CD4-positive, alpha-beta memory T cell (primary cell): ENCODE measurements at regions not wholly inside any gene's neighbourhood (a gene's known extent, or its start where the extent isn't known, plus 50 kb on each side); places are given as distances from the start of the nearest gene placed in this dataset.

Experiments
- CTCF ChIA-PET: fragments of 350-600 bp; sonication (Branson Sonifier 250); formaldehyde crosslinking; loops from one replicate; lab custom pipeline; 2021; ENCODE audit warnings: inconsistent platforms; ENCODE audit not compliant: partially characterized antibody; lab: Charles Lee
- POLR2A ChIA-PET: fragments of 350-600 bp; sonication (Branson Sonifier 250); formaldehyde crosslinking; loops from one replicate; lab custom pipeline; 2021; ENCODE audit not compliant: partially characterized antibody; lab: Charles Lee
- DNase-seq, 5 donors: peaks; one replicate each; pipeline versions ENCODE4 v3.0.0 to v3.0.0-alpha.2; 2020 to 2022; ENCODE audit warnings: mixed read lengths in 1 of 5
- H3K27ac ChIP-seq: one replicate; pipeline ENCODE4 v1.7.0; 2013; ENCODE audit warnings: low read depth, low read length
- H3K27me3 ChIP-seq: 2 replicates; pipeline ENCODE4 v1.7.0; 2013; ENCODE audit warnings: mild to moderate bottlenecking, low read length, moderate library complexity; ENCODE audit not compliant: insufficient read depth
- H3K36me3 ChIP-seq: 2 replicates; pipeline ENCODE4 v1.7.0; 2013; ENCODE audit warnings: mild to moderate bottlenecking, low read length, moderate library complexity; ENCODE audit not compliant: insufficient read depth
- H3K4me1 ChIP-seq: 2 replicates; pipeline ENCODE4 v1.7.0; 2013; ENCODE audit warnings: mild to moderate bottlenecking, low read length, moderate library complexity; ENCODE audit not compliant: insufficient read depth
- H3K4me3 ChIP-seq, 2 donors: one replicate each; pipeline ENCODE4 v1.7.0; 2013; ENCODE audit warnings: low read length in 2 of 2, mild to moderate bottlenecking in 1 of 2
- H3K9me3 ChIP-seq, 2 donors: one replicate each; pipeline ENCODE4 v1.7.0; 2013; ENCODE audit warnings: low read length in 2 of 2, control low read depth in 1 of 2; ENCODE audit not compliant: control insufficient read depth in 1 of 2
- H3K27ac Mint-ChIP-seq, 7 donors: one replicate each; pipeline ENCODE4 v1.8.0; 2020 to 2021; ENCODE audit warnings: mixed read lengths in 7 of 7, mild to moderate bottlenecking in 6 of 7, inconsistent platforms in 3 of 7, moderate library complexity in 3 of 7
- H3K27me3 Mint-ChIP-seq, 2 donors: one replicate each; pipeline ENCODE4 v1.8.0; 2020 to 2021; ENCODE audit warnings: mixed read lengths in 2 of 2
- H3K36me3 Mint-ChIP-seq, 2 donors: one replicate each; pipeline ENCODE4 v1.8.0; 2020 to 2021; ENCODE audit warnings: mixed read lengths in 2 of 2, inconsistent platforms in 1 of 2, mild to moderate bottlenecking in 1 of 2
- H3K4me1 Mint-ChIP-seq, 4 donors: one replicate each; pipeline ENCODE4 v1.8.0; 2020 to 2021; ENCODE audit warnings: mixed read lengths in 4 of 4, mild to moderate bottlenecking in 1 of 4
- H3K4me3 Mint-ChIP-seq, 8 donors: one replicate each; pipeline ENCODE4 v1.8.0; 2020 to 2021; ENCODE audit warnings: mixed read lengths in 8 of 8, mild to moderate bottlenecking in 7 of 8, moderate library complexity in 6 of 8, inconsistent platforms in 3 of 8
- H3K9me3 Mint-ChIP-seq, 8 donors: one replicate each; pipeline ENCODE4 v1.8.0; 2020 to 2021; ENCODE audit warnings: mixed read lengths in 8 of 8, mild to moderate bottlenecking in 5 of 8, inconsistent platforms in 3 of 8, moderate library complexity in 1 of 8
- intact Hi-C: fragments of 100-400 bp; cut with micrococcal nuclease; formaldehyde crosslinking; loops from one replicate; pipeline ENCODE4 v1.15.1; 2023

DNA sequence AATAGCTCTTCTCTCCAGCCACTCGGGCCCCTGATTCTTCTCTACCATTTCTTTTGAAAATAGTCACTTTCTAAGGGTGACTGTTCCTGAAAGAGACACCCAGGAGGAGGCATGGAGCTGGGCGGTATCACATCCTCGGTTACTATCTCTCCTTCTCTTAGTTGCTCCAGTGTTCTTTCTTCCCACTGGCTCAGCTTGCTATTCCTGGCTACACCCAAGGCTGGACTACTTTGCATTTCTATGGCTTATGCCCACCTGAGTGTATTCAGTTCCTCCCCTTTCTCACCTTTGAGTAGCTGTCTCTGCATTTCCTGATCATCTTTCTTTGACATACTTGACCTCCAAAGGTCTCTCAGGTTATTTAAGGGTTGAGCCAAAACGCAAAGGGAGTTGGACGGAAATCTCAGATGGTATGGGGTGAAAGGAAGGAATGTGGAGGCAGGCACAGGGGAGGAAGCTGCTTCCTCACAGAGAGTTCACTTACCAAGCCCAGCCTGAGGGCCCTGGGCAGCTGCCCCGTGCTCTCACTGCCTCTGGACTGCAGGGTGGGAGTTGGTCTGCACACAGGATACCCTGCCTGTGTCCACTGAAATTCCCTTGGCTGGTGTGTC, 155.7 kb downstream of the SNX19 start:
- H3K4me1 Mint-ChIP-seq: no peaks in the 10 kb centered on the region
- H3K27ac Mint-ChIP-seq: no peak overlapping the region
- no peak overlapping the region for H3K4me3 Mint-ChIP-seq
- Histone ChIP-seq H3K4me3 (no peak overlapping the region), H3K36me3 (no peaks in the 10 kb centered on the region), H3K9me3 (no peaks in the 10 kb centered on the region), H3K27ac (no peak overlapping the region), H3K4me1 (no peaks in the 10 kb centered on the region), H3K27me3 (no peaks in the 10 kb centered on the region)
- ChIA-PET POLR2A (no interaction called here), CTCF (no interaction called here)
- DNase-seq: no peak
- peaks cover 0 to 1% (median 0%) of the 10 kb centered on the region in 8 donors for H3K9me3 Mint-ChIP-seq
- intact Hi-C loops: no loop called here
- H3K36me3 Mint-ChIP-seq: no peaks in the 10 kb centered on the region
- H3K27me3 Mint-ChIP-seq: peaks cover 6 to 9% of the 10 kb centered on the region in 2 donors

DNA sequence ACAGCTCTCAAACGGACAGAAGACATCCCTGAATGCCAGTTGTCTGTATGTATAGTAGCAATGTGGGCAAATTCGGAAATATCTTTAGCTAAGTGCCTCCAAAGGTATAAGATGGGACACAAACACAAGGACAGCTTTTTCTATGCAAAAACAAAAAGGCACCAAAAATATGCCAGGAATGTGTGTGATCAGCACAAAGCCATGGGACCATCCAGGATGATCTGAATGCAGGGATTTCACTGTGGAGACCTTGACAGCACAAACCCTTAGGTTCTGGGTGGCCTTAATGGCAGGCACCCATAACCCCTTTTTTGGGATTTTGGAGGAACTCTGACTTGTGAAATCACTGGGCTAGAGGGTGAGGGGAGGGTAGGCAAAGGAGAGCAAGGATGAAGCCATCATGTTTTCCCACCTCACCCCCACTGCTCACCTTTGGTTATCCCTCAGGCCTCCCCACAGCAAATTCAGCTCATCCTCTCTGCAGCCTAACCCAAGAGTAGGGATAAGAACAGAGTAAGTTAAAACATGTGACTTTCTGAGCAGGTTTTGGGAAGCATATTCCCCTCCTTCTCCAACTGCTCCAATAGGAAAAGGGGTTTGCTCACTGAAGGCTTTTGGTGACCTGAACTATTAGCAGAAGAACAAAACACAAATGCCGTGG, 154.6 kb downstream of the SNX19 start:
- DNase-seq: no peak
- peaks cover 0 to 1% (median 0%) of the 10 kb centered on the region in 8 donors for H3K9me3 Mint-ChIP-seq
- H3K36me3 Mint-ChIP-seq: no peaks in the 10 kb centered on the region
- POLR2A ChIA-PET: no interaction called here
- H3K4me1 Mint-ChIP-seq: no peaks in the 10 kb centered on the region
- Histone ChIP-seq H3K4me1 (no peaks in the 10 kb centered on the region), H3K36me3 (no peaks in the 10 kb centered on the region), H3K9me3 (no peaks in the 10 kb centered on the region), H3K4me3 (no peak overlapping the region), H3K27me3 (no peaks in the 10 kb centered on the region), H3K27ac (no peak overlapping the region)
- H3K4me3 Mint-ChIP-seq: no peak overlapping the region
- intact Hi-C loops: no loop called here
- H3K27me3 Mint-ChIP-seq: peaks cover 6 to 9% of the 10 kb centered on the region in 2 donors
- no peak overlapping the region for H3K27ac Mint-ChIP-seq
- CTCF ChIA-PET: no interaction called here

DNA sequence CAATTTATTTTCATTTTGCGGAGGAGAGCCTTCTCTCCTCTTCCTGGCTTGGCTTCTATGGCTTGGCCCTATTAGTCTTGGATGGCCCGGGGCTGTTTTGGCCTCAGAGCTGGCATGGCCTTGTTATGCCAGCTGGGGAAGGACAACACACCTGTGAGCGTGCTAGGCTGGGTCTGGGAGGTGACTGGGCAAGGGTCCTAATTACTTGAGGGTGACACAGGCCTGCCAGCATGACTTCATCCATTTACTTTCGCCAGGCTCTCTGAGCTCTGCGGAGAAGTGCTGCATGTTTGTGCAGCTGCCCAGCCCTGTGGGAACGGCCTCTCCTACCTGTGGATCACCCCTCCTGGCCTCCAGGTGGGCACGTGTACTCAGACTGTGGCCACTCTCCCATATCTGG, 153.6 kb downstream of the SNX19 start:
- POLR2A ChIA-PET: no interaction called here
- Mint-ChIP-seq H3K9me3 (peaks cover 0 to 1% (median 0%) of the 10 kb centered on the region in 8 donors), H3K4me3 (no peak overlapping the region), H3K4me1 (no peaks in the 10 kb centered on the region), H3K27me3 (peaks cover 6 to 9% of the 10 kb centered on the region in 2 donors), H3K27ac (no peak overlapping the region), H3K36me3 (no peaks in the 10 kb centered on the region)
- H3K27me3 ChIP-seq: no peaks in the 10 kb centered on the region
- H3K4me3 ChIP-seq: no peak overlapping the region
- no peak for DNase-seq
- H3K27ac ChIP-seq: no peak overlapping the region
- no peaks in the 10 kb centered on the region for H3K9me3 ChIP-seq
- intact Hi-C loops: no loop called here
- CTCF ChIA-PET: no interaction called here
- no peaks in the 10 kb centered on the region for H3K4me1 ChIP-seq
- H3K36me3 ChIP-seq: no peaks in the 10 kb centered on the region

DNA sequence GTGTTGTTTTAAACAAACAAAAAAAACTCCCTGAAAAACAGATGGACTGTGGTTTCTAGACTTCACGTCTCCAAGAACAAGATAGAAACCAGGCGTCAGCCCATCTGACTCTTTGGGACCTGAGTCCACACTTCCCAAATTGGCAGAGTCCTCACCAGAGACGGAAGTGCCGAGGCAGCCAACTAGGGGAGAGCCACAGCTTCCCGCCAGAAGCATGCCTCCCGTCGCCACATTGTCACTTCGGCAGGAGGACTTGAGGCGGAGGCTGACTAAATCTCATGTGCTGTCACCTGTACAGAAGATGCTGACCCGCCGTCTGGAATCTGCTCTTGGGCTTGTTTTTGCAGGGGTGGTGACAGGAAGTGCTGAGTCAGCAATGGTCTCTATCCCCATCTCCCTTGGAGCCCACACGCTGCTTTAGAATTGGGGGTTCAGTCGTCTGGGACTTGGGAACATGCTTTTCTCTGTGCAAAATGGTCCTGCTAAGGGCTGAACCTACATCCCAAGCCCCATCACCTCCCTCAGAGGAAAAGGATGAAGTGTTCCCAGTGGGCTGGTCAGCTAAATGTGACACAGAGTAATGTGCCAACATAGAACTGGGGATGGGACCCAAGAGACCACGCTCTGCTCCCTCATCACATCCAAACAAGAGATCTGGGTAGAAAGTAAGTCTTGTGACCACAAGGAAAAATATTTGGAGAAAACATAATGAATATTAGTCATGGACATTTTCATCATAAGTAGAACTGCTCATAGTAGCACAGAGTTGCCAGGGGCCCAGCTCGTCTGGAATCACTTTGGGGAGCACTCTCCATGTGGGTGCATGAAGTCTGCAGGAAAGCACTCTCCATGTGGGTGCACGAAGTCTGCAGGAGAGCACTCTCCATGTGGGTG, 152.9 kb downstream of the SNX19 start:
- Histone ChIP-seq H3K36me3 (no peaks in the 10 kb centered on the region), H3K27ac (no peak overlapping the region), H3K27me3 (no peaks in the 10 kb centered on the region), H3K4me1 (no peaks in the 10 kb centered on the region), H3K4me3 (no peak overlapping the region), H3K9me3 (no peaks in the 10 kb centered on the region)
- Mint-ChIP-seq H3K9me3 (peaks cover 0 to 1% (median 0%) of the 10 kb centered on the region in 8 donors), H3K4me1 (no peaks in the 10 kb centered on the region), H3K36me3 (no peaks in the 10 kb centered on the region), H3K4me3 (no peak overlapping the region), H3K27me3 (peaks cover 6 to 9% of the 10 kb centered on the region in 2 donors), H3K27ac (no peak overlapping the region)
- DNase-seq: no peak
- intact Hi-C loops: no loop called here
- ChIA-PET CTCF (no interaction called here), POLR2A (no interaction called here)

DNA sequence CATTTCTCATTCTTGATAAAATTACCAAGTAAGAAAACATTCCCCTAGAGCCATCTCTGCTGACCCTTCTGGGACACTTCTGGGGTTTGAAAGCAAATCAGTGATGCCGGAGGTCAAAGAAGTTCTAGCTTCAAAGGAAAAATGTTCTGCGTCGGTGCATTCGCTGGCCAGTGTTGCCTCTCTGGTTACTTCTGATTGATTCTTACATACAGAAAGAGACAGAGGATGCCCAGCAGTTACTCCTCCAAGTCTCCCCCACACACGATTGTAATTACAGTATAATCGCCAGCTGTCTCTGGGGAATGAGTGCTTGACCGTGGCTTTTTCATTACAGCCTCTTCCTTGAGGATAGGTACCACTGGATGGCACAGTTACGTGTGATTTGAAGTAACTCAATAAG, 150.9 kb downstream of the SNX19 start:
- no peak overlapping the region for H3K27ac Mint-ChIP-seq
- ChIA-PET CTCF (no interaction called here), POLR2A (no interaction called here)
- no peak overlapping the region for H3K27ac ChIP-seq
- intact Hi-C loops: no loop called here
- H3K4me1 ChIP-seq: no peaks in the 10 kb centered on the region
- peaks cover 6 to 8% of the 10 kb centered on the region in 2 donors for H3K27me3 Mint-ChIP-seq
- peaks cover 0 to 1% (median 0%) of the 10 kb centered on the region in 8 donors for H3K9me3 Mint-ChIP-seq
- H3K4me3 ChIP-seq: no peak overlapping the region
- H3K27me3 ChIP-seq: no peaks in the 10 kb centered on the region
- H3K36me3 ChIP-seq: no peaks in the 10 kb centered on the region
- H3K4me3 Mint-ChIP-seq: no peak overlapping the region
- no peaks in the 10 kb centered on the region for H3K4me1 Mint-ChIP-seq
- DNase-seq: no peak
- no peaks in the 10 kb centered on the region for H3K36me3 Mint-ChIP-seq
- no peaks in the 10 kb centered on the region for H3K9me3 ChIP-seq

DNA sequence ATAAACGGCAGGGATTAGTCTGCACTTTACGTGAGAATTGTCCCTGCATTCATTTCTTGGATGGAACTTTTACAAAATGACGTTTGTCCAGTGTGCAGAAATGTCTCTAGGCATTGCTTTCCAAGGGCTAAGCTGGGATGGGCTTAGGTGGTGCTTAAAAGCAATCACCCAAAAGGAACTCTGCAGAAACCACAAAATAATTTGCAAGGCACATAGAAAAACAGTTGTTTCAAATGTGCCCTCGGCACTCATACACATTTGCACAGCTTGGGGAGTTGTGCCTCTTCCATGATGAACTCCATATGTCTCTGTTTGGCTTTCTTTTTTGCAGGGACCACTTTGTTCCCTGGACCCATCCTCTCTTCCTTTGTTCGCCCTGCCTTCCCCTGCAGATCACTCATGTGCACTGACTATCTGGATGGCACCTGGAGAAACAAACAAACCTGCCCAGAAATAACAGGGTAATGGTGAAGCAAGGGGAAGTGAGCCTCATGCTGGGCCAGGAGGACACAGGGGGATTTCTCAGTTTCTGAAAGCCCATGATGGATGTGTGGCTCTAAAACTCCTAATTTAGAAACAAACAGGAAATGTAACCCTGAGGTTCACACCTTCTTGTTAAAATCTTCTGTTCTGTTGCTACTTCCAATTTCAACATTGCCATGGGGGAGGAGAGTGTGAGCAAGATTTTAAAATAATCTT, 150.2 kb downstream of the SNX19 start:
- Mint-ChIP-seq H3K4me3 (no peak overlapping the region), H3K27ac (no peak overlapping the region)

More for the DNA sequence above, 150.2 kb downstream of the SNX19 start:
- H3K27me3 Mint-ChIP-seq: peaks cover 5 to 7% of the 10 kb centered on the region in 2 donors
- Histone ChIP-seq H3K27ac (no peak overlapping the region), H3K36me3 (no peaks in the 10 kb centered on the region), H3K9me3 (no peaks in the 10 kb centered on the region), H3K4me1 (no peaks in the 10 kb centered on the region), H3K4me3 (no peak overlapping the region), H3K27me3 (no peaks in the 10 kb centered on the region)
- peaks cover 0 to under 1% (median 0%) of the 10 kb centered on the region in 8 donors for H3K9me3 Mint-ChIP-seq
- POLR2A ChIA-PET: no interaction called here
- H3K4me1 Mint-ChIP-seq: no peaks in the 10 kb centered on the region
- intact Hi-C loops: no loop called here
- no peaks in the 10 kb centered on the region for H3K36me3 Mint-ChIP-seq
- DNase-seq: no peak
- CTCF ChIA-PET: no interaction called here
